ENCODE measurements at regions not wholly inside any gene's neighbourhood (a gene's known extent, or its start where the extent isn't known, plus 50 kb on each side); places are given as distances from the start of the nearest gene placed in this dataset.
"Not testable (repeated sequence)": the region's sequence is repeated elsewhere in the genome, so short reads cannot be mapped to it uniquely, and the experiment has no call there.

- ATAC-seq = no peak
Observed at GRCh38 chr5:72692651-72693442, 123.6 kb upstream of the TNPO1 start.

GRCh38 chr5:72692231-72692637, 124.2 kb upstream of the TNPO1 start:
- no peak for ATAC-seq

- no peak for ATAC-seq
Observed at GRCh38 chr5:72691751-72692150, 124.7 kb upstream of the TNPO1 start.

- no peak for ATAC-seq
Observed at GRCh38 chr5:72688916-72689315, 127.5 kb upstream of the TNPO1 start.

- no peak for ATAC-seq
Observed at GRCh38 chr5:72687288-72687687, 129.2 kb upstream of the TNPO1 start.

- no peak for ATAC-seq
Observed at GRCh38 chr5:72682561-72682960, 133.9 kb upstream of the TNPO1 start.

- no peak for ATAC-seq
Observed at GRCh38 chr5:72681781-72682180, 134.7 kb upstream of the TNPO1 start.

- no peak for ATAC-seq
Observed at GRCh38 chr5:72677447-72677846, 139.0 kb upstream of the TNPO1 start.

GRCh38 chr5:72676831-72677230, 139.6 kb upstream of the TNPO1 start:
- not testable (repeated sequence) for ATAC-seq

GRCh38 chr5:72673623-72674022, 142.8 kb upstream of the TNPO1 start:
- ATAC-seq = no peak

- no peak for ATAC-seq
Observed at GRCh38 chr5:72673180-72673579, 143.3 kb upstream of the TNPO1 start.

GRCh38 chr5:72667708-72668107, 148.8 kb upstream of the TNPO1 start:
- ATAC-seq = no peak

- ATAC-seq = no peak
Observed at GRCh38 chr5:72662936-72663335, 153.5 kb upstream of the TNPO1 start.

GRCh38 chr5:72662305-72662704, 154.2 kb upstream of the TNPO1 start:
- no peak for ATAC-seq

GRCh38 chr5:72661405-72661804, 154.2 kb upstream of the ZNF366 start:
- ATAC-seq = no peak

- ATAC-seq = no peak
Observed at GRCh38 chr5:72659726-72660125, 152.5 kb upstream of the ZNF366 start.

GRCh38 chr5:72658761-72659540, 151.7 kb upstream of the ZNF366 start:
- no peak for ATAC-seq

GRCh38 chr5:72658161-72658560, 151.0 kb upstream of the ZNF366 start:
- no peak for ATAC-seq

GRCh38 chr5:72656756-72657513, 149.7 kb upstream of the ZNF366 start:
- no peak for ATAC-seq

GRCh38 chr5:72656331-72656730, 149.1 kb upstream of the ZNF366 start:
- ATAC-seq = no peak

GRCh38 chr5:72654231-72654630, 147.0 kb upstream of the ZNF366 start:
- no peak for ATAC-seq

- no peak for ATAC-seq
Observed at GRCh38 chr5:72653586-72653985, 146.4 kb upstream of the ZNF366 start.

- no peak for ATAC-seq
Observed at GRCh38 chr5:72651779-72652178, 144.6 kb upstream of the ZNF366 start.

Data from activated CD4-positive, CD25-positive, alpha-beta regulatory T cell treated with anti-CD3 and anti-CD28 coated beads, Interleukin-2, amount 50 U/mL, for 24 hours (primary cell).